ACC112 (cell line): ENCODE measurements at regions not wholly inside any gene's neighbourhood (a gene's known extent, or its start where the extent isn't known, plus 50 kb on each side); places are given as distances from the start of the nearest gene placed in this dataset.
"Not testable (repeated sequence)": the region's sequence is repeated elsewhere in the genome, so short reads cannot be mapped to it uniquely, and the experiment has no call there.

Experiments
- H2AFZ ChIP-seq: fragments of 200-600 bp; sonication (generic); one replicate; pipeline ENCODE4 v1.6.0; 2017; ENCODE audit warnings: antibody characterized with exemption, low read length; ENCODE audit not compliant: unreplicated experiment
- H3K27ac ChIP-seq: fragments of 200-600 bp; sonication (generic); 2 replicates; pipeline ENCODE4 v1.5.1; 2014; ENCODE audit warnings: low read depth, mild to moderate bottlenecking, antibody characterized with exemption, low read length, moderate library complexity
- H3K27me3 ChIP-seq: fragments of 200-600 bp; sonication (generic); 2 replicates; pipeline ENCODE4 v1.6.1; 2014; ENCODE audit warnings: mild to moderate bottlenecking, antibody characterized with exemption, low read length, moderate library complexity, mixed read lengths; ENCODE audit not compliant: insufficient read depth
- H3K36me3 ChIP-seq: fragments of 200-600 bp; sonication (generic); 2 replicates; pipeline ENCODE4 v1.6.1; 2016; ENCODE audit warnings: mild to moderate bottlenecking, antibody characterized with exemption, low read length, moderate library complexity, mixed read lengths; ENCODE audit not compliant: insufficient read depth
- H3K4me1 ChIP-seq: fragments of 200-600 bp; sonication (generic); one replicate; pipeline ENCODE4 v1.6.1; 2016; ENCODE audit warnings: low read length, mixed read lengths; ENCODE audit not compliant: insufficient read depth, unreplicated experiment, control insufficient read depth
- H3K4me3 ChIP-seq: fragments of 200-600 bp; sonication (generic); 2 replicates; pipeline ENCODE4 v1.5.1; 2014; ENCODE audit warnings: mild to moderate bottlenecking, low read depth, low read length
- H3K79me2 ChIP-seq: fragments of 200-600 bp; sonication (generic); one replicate; pipeline ENCODE4 v1.6.0; 2016; ENCODE audit warnings: low read length; ENCODE audit not compliant: control insufficient read depth, unreplicated experiment, insufficient read depth

DNA sequence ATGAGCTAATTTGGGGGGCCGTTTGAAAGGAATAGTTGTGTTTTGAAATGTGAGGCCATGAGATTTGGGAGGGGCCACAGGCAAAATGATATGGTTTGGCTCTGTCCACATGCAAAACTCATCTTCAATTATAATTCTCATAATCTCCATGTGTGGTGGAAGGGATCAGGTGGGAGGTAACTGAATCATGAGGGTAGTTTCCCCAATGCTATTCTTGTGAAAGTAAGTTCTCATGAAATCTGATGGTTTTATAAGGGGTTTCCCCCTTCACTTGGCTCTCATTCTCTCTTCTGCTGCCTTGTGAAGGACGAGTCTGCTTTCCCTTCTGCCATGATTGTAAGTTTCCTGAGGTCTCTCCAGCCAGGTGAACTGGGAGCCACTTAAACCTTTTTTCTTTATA lies 490.8 kb upstream of the GRM3 start:
- H3K79me2 ChIP-seq = no peaks in the 10 kb centered on the region
- H3K4me1 ChIP-seq = no peaks in the 10 kb centered on the region
- H3K36me3 ChIP-seq = no peaks in the 10 kb centered on the region
- H3K4me3 ChIP-seq = no peak overlapping the region
- H3K27ac ChIP-seq = no peak overlapping the region
- no peak overlapping the region for H2AFZ ChIP-seq
- no peaks in the 10 kb centered on the region for H3K27me3 ChIP-seq

DNA sequence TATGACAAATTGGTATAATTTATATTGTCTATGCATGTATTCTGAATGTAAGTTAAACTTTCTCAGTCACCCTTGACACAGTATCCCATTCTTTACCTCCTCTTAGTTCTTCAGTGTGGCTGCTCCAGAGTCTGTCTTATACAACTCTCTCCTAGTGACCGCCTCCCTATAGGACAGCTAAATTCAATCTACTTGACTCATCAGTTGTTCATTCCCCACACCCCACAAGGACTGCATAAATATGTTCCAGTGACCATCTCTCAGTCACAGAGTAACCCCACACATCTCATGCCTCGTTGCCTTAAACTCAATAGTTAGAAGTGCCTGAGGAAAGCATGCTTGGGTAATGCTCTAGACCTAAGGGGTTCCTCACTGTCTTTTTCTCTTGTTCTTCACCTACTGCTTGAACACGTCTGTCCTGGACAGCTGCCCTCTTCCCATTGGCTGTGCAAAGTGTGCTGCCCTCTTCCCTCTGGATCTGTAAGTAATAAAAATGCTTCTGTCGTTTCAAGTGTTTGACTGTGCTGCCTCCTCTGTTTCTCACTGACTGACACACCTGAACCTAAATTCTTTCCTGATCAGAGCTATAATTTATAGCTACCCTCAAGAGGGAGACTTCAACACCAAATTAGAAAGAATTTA lies 494.6 kb upstream of the GRM3 start:
- no peak overlapping the region for H2AFZ ChIP-seq
- H3K79me2 ChIP-seq = no peaks in the 10 kb centered on the region
- no peak overlapping the region for H3K27ac ChIP-seq
- no peak overlapping the region for H3K4me3 ChIP-seq
- H3K27me3 ChIP-seq = no peaks in the 10 kb centered on the region
- no peaks in the 10 kb centered on the region for H3K36me3 ChIP-seq
- H3K4me1 ChIP-seq = no peaks in the 10 kb centered on the region

DNA sequence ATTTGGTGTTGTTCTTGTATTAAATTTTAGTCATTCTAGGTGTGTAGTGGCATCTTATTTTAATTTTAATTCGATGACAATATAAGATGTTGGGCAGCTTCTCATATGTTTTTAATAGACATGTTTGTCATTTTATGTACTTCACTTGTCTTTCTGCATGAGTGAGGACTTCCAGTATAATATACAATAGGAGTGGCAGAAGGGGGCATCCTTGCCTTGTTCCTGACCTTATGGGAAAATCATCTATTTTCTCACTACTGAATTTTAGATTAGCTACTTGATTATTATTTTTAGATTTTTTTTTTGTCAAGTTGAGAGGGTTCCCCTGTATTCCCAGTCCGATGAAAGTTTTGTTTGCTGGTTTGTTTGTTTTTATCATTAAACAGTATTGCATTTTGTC lies 495.2 kb upstream of the GRM3 start:
- H3K27me3 ChIP-seq = no peaks in the 10 kb centered on the region
- no peaks in the 10 kb centered on the region for H3K36me3 ChIP-seq
- H3K4me1 ChIP-seq = no peaks in the 10 kb centered on the region
- H3K79me2 ChIP-seq = no peaks in the 10 kb centered on the region
- H3K4me3 ChIP-seq = no peak overlapping the region
- no peak overlapping the region for H2AFZ ChIP-seq
- no peak overlapping the region for H3K27ac ChIP-seq

GRCh38 chr7:86137343-86137742 lies 506.4 kb upstream of the GRM3 start:
- H3K4me3 ChIP-seq = no peak overlapping the region
- H3K79me2 ChIP-seq = no peaks in the 10 kb centered on the region
- no peaks in the 10 kb centered on the region for H3K4me1 ChIP-seq
- H2AFZ ChIP-seq = no peak overlapping the region
- no peaks in the 10 kb centered on the region for H3K36me3 ChIP-seq
- no peaks in the 10 kb centered on the region for H3K27me3 ChIP-seq
- H3K27ac ChIP-seq = no peak overlapping the region

GRCh38 chr7:86130268-86130667 lies 513.4 kb upstream of the GRM3 start:
- Histone ChIP-seq H3K27ac (no peak overlapping the region), H3K36me3 (no peaks in the 10 kb centered on the region)

GRCh38 chr7:86123476-86123875 lies 520.2 kb upstream of the GRM3 start:
- H3K27ac ChIP-seq = no peak overlapping the region
- no peaks in the 10 kb centered on the region for H3K27me3 ChIP-seq

More at GRCh38 chr7:86130268-86130667, 513.4 kb upstream of the GRM3 start:
- H3K79me2 ChIP-seq = no peaks in the 10 kb centered on the region
- H3K4me3 ChIP-seq = no peak overlapping the region
- H3K27me3 ChIP-seq = no peaks in the 10 kb centered on the region
- no peaks in the 10 kb centered on the region for H3K4me1 ChIP-seq
- H2AFZ ChIP-seq = no peak overlapping the region

GRCh38 chr7:86094166-86094669 lies 549.5 kb upstream of the GRM3 start:
- H3K27me3 ChIP-seq = no peaks in the 10 kb centered on the region
- no peaks in the 10 kb centered on the region for H3K36me3 ChIP-seq
- H2AFZ ChIP-seq = no peak overlapping the region
- no peaks in the 10 kb centered on the region for H3K79me2 ChIP-seq
- H3K4me1 ChIP-seq = no peaks in the 10 kb centered on the region
- no peak overlapping the region for H3K27ac ChIP-seq
- no peak overlapping the region for H3K4me3 ChIP-seq

More at GRCh38 chr7:86123476-86123875, 520.2 kb upstream of the GRM3 start:
- H2AFZ ChIP-seq = no peak overlapping the region
- H3K4me3 ChIP-seq = 0 out of 2 replicates have a peak overlapping the region, but pooled peaks have one; percentile 7
- no peaks in the 10 kb centered on the region for H3K4me1 ChIP-seq
- H3K79me2 ChIP-seq = no peaks in the 10 kb centered on the region
- H3K36me3 ChIP-seq = no peaks in the 10 kb centered on the region

DNA sequence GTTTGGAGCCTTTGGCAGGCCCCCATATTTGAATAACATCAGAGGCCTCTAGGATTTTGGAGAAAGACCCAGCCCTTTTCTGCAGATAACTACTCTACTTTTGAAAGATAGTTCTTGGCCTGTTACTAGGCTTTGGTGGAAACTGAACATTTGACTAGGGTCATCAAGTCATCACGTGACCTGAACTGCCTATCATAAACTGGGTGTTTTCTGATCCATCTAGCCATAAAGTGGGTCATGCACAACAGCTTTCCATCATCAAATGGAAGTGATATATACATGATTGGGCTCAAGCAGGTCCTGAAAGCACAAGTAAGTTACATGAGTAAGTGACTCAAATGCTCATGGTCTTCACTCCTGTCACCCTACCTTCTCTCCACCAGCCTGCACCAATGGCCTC lies 552.3 kb upstream of the GRM3 start:
- Histone ChIP-seq H3K36me3 (no peaks in the 10 kb centered on the region), H3K27me3 (no peaks in the 10 kb centered on the region), H3K4me1 (no peaks in the 10 kb centered on the region), H3K79me2 (no peaks in the 10 kb centered on the region), H2AFZ (no peak overlapping the region), H3K27ac (no peak overlapping the region), H3K4me3 (no peak overlapping the region)

GRCh38 chr7:86089455-86089854 lies 554.3 kb upstream of the GRM3 start:
- Histone ChIP-seq H3K27ac (no peak overlapping the region), H3K79me2 (no peaks in the 10 kb centered on the region), H3K36me3 (no peaks in the 10 kb centered on the region), H2AFZ (no peak overlapping the region), H3K4me1 (no peaks in the 10 kb centered on the region), H3K27me3 (no peaks in the 10 kb centered on the region), H3K4me3 (no peak overlapping the region)

DNA sequence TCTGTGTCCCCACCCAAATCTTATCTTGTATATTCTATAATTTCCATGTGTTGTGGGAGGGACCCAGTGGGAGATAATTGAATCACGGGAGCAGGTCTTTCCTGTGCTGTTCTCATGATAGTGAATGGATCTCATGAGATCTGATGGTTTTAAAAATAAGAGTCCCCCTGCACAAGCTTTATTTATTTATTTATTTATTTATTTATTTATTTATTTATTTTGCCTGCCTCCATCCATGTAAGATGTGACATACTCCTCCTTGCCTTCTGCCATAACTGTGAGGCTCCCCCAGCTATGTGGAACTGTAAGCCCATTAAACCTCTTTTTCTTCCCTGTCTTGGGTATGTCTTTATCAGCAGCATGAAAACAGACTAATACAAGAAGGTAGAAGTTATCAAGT lies 579.1 kb upstream of the GRM3 start:
- H2AFZ ChIP-seq, H3K27me3 ChIP-seq, H3K36me3 ChIP-seq, H3K79me2 ChIP-seq, H3K4me3 ChIP-seq, H3K4me1 ChIP-seq, H3K27ac ChIP-seq: not testable (repeated sequence)

GRCh38 chr7:86058649-86059048 lies 585.1 kb upstream of the GRM3 start:
- H3K36me3 ChIP-seq = no peaks in the 10 kb centered on the region
- no peak overlapping the region for H3K27ac ChIP-seq
- H3K4me1 ChIP-seq = no peaks in the 10 kb centered on the region
- no peak overlapping the region for H3K4me3 ChIP-seq
- no peaks in the 10 kb centered on the region for H3K27me3 ChIP-seq
- no peaks in the 10 kb centered on the region for H3K79me2 ChIP-seq
- H2AFZ ChIP-seq = no peak overlapping the region
